ENCODE measurements at regions not wholly inside any gene's neighbourhood (a gene's known extent, or its start where the extent isn't known, plus 50 kb on each side); places are given as distances from the start of the nearest gene placed in this dataset.

GRCh38 chr14:84527706-84528105, 1002.2 kb upstream of the FLRT2 start:
- TF ChIP-seq CTCF (IDR thresholded peaks at IDR 0.05; ENCODE audit: control insufficient read depth, insufficient read depth, low read depth, low read length, missing control alignments), result no peak
- no peak for DNase-seq (ENCODE audit: low read depth)

GRCh38 chr14:84532016-84532415, 997.9 kb upstream of the FLRT2 start:
- H3K4me3 ChIP-seq (ENCODE audit: control insufficient read depth, low read depth, low read length), result no peak overlapping the region
- TF ChIP-seq CTCF (IDR thresholded peaks at IDR 0.05; ENCODE audit: control insufficient read depth, insufficient read depth, low read depth, low read length, missing control alignments), result no peak
- DNase-seq (ENCODE audit: low read depth), result no peak

More at GRCh38 chr14:84527706-84528105, 1002.2 kb upstream of the FLRT2 start:
- no peak overlapping the region for H3K4me3 ChIP-seq (ENCODE audit: control insufficient read depth, low read depth, low read length)

DNA sequence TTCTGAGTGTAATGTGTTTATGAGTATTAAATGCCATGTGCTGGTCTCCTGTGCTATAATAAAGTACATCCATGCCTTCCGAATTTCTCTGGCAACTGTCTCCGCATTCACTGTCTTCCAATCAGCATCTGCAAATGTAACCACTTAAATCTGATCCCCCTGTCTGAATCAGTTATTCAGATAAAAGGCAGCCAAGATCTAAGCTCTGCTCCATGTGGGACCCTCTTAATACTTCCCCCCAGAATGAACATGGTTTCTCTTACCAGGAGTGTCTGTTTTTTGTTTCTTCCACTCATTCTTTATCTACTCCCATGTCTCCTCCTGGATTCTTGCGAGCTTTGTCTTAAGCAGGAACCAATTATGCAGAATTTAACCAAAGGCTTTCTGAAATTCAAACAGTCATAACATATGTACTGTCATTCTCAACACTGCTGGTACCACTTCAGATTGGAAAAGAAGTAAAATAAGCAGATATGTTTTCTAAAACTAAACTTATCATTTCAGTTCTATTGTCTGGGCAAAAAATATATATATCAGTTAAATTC, 996.7 kb upstream of the FLRT2 start:
- no peak for TF ChIP-seq CTCF (IDR thresholded peaks at IDR 0.05; ENCODE audit: control insufficient read depth, insufficient read depth, low read depth, low read length, missing control alignments)
- no peak for DNase-seq (ENCODE audit: low read depth)
- no peak overlapping the region for H3K4me3 ChIP-seq (ENCODE audit: control insufficient read depth, low read depth, low read length)

- no peak overlapping the region for H3K4me3 ChIP-seq (ENCODE audit: control insufficient read depth, low read depth, low read length)
- TF ChIP-seq CTCF (IDR thresholded peaks at IDR 0.05; ENCODE audit: control insufficient read depth, insufficient read depth, low read depth, low read length, missing control alignments), result no peak
- DNase-seq (ENCODE audit: low read depth), result no peak
These were observed 996.2 kb upstream of the FLRT2 start for GRCh38 chr14:84533791-84534190.

- no peak for TF ChIP-seq CTCF (IDR thresholded peaks at IDR 0.05; ENCODE audit: control insufficient read depth, insufficient read depth, low read depth, low read length, missing control alignments)
- H3K4me3 ChIP-seq (ENCODE audit: control insufficient read depth, low read depth, low read length), result no peak overlapping the region
- no peak for DNase-seq (ENCODE audit: low read depth)
These were observed 994.5 kb upstream of the FLRT2 start for GRCh38 chr14:84535484-84535883.

DNA sequence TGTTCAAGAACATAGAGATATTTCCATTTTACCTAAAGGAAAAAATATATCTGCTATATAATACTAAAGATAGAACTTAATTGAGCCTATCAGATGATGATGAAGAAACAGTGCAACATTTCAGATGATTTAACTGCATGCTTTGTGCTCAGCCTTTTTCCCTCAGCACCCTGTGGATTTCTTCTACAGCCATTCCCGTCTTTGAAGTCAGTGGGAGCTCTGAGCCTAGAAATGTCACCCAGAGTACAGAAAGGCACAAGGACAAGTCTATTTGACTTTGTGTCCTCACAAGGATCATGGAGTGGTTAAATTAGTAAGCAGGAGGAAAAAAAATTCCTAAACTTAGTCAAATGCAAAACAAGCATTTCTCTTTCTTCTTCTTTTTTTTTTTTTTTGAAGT, 994.0 kb upstream of the FLRT2 start:
- H3K4me3 ChIP-seq (ENCODE audit: control insufficient read depth, low read depth, low read length), result no peak overlapping the region
- no peak for TF ChIP-seq CTCF (IDR thresholded peaks at IDR 0.05; ENCODE audit: control insufficient read depth, insufficient read depth, low read depth, low read length, missing control alignments)
- no peak for DNase-seq (ENCODE audit: low read depth)

GRCh38 chr14:84541018-84541417, 988.9 kb upstream of the FLRT2 start:
- TF ChIP-seq CTCF (IDR thresholded peaks at IDR 0.05; ENCODE audit: control insufficient read depth, insufficient read depth, low read depth, low read length, missing control alignments), result no peak
- no peak overlapping the region for H3K4me3 ChIP-seq (ENCODE audit: control insufficient read depth, low read depth, low read length)
- no peak for DNase-seq (ENCODE audit: low read depth)
